NCI-H2227 treated with DMSO at 0.1 percent for 48 hours (cell line): ENCODE measurements at regions not wholly inside any gene's neighbourhood (a gene's known extent, or its start where the extent isn't known, plus 50 kb on each side); places are given as distances from the start of the nearest gene placed in this dataset.
"Not testable (repeated sequence)": the region's sequence is repeated elsewhere in the genome, so short reads cannot be mapped to it uniquely, and the experiment has no call there.

Experiments
- DNase-seq: peaks from one replicate; lab custom pipeline; 2025; lab: John Stamatoyannopoulos, UW

DNA sequence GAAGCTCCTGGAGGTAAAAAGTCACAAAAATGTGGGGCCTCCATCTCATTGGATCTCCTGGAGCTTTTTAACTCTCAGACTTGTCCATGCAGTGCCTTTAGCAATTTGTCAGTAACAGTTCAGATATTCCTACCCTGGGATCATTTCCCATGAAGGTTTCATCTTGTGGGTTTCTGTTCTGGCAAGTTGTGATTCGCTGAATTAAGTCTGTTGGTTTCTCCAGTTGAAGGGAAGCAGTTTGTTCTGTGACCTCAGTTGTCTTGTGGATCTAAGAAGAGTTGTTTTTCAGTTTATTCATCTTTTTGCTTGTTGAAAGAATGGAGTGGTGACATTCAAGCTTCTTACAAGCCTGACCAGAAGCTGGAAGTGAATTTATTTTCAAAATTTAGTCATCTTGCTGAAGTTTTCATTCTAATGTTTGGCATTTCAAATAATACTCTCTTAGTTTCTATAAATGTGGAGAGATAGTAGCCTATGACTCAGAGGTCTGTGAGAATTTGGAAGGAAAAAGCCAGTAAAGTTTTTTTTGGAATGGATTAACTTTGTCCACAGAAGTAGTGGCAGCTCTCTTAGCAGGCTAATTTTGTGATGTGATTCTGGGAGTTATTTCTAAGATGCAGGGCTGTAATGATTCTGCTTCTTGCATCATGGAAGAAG is 120.1 kb upstream of the CSNK1A1L start:
- no peak for DNase-seq

DNA sequence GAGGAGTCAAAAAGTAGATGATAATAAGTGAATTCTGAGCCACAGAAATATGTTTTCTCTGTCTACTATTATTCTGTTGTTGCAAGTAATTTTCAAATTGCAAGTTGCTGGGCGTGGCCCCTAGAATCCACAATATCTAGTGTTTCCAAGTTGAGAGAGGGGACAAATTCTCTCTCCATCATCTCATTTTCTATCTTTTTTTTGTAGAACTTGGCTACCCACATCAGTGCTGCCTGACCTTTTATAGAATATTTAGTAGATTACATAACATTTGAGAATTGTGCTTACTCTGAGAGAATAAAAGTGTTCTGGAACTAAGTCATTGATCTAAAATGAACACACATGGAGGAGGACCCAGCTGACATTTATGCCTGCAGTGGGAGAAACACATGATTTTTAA is 110.9 kb upstream of the CSNK1A1L start:
- no peak for DNase-seq

DNA sequence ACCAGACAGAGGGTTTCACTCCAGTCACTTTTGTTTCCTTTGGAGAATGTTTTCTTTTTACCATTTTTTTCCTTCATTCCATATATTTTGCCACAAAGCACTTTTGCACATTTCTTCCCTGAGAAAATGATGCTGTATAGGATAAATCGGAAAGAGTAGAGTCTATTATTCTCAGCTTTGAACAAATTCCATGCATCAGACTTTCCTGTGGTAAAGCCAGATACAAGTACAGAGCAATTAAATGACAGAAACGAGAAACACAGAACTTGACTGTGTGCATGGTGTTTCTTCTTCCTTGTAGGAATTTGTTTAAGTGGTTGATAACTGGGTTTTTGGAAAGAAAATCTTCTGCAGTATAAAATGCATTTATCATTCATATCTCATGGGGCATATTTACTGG is 107.4 kb upstream of the CSNK1A1L start:
- DNase-seq, result no peak

DNA sequence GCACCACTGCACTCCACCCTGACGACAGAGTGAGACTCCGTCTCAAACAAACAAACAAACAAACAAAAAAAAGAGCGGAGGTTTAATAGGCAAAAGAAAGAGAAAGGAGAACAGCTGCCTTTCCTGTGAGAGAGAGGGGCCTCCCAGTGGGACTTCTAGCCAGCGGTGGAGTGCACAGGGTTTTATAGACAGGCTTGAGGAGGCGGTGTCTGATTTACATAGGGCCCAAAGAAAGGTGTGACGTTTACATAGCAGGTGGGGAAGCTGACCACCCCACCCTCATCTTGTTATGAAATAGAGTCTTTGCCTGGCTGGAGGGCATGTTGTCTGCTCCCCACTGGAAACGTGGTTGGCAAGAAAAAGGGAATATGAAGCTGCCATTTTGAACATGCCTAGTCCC is 106.0 kb upstream of the CSNK1A1L start:
- DNase-seq, result no peak

DNA sequence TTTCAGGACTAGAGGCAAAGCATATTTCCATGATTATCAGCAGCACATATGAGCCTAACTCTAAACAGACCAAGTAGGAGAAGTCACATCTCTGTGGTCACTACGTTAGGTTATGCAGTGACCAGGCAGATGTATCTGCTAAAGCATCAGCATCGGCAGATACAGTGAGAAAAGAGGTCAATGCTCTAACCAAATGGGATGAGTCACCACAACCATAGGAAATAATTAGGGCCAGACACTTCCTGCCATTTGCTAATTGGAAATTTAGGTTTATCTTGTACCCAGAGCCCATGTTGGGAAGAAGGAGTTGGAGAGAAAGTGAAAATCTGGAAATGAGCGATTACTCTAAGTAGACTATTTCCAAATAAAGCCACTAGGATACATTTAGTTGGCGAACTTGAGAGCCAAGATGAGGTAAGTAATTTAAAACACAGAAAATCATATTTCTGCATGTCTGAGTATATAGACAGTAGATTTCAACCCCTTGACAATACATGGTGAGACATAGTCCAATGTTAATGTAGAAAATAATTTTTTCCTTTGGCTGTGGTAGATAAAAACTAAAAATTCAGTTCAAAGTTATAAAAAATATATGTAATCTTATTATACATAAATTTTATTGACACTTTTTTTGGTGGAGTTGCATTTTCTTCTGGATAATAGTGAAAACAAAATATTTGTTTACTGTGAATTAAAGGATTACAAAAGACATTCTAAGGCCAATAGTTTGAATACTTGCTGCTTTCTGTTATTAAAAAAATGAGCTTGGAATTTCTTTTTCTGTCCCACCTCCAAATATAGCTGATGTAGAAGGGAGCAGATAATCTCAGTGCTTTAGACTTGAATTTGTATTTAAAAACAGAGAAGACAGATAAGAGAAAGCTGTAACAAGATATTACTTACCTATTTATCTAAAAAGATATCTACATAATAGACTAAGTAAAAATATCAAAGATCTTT is 104.4 kb upstream of the CSNK1A1L start:
- no peak for DNase-seq

DNA sequence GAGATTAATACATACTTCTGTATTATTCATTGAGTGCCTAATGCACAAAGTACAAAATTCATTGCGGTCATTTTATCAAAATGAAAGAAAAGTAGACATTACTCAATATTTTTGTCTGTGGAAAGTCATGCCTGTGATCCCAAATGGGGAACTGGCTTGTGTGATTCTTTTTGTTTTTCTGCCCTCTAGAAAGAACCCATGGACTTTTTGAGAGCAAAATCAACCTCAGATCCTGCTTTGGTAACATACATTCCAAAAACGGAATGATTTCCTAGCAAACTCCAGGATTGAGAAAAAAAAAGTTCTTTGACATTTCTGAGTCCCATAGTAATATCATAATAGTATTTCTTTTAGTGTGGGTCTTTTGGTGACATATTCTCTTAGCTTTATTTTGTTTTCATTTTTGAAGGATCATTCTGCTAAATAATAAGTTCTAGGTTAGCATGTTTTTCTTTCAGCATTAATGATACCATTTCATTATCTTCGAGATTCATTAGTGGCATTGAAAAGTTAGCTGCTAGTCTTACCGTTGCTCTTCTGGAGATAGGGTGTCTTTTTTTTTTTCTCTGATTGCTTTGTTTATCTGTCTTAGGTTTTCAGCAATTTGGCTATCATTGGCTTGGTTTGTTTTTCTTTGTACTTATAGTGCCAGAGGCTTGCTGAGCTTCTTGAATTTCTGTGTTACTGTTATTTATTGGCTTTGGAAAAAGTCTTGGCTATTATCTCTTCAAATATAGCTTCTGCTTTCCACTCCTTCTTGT is 102.4 kb upstream of the CSNK1A1L start:
- DNase-seq, result no peak

DNA sequence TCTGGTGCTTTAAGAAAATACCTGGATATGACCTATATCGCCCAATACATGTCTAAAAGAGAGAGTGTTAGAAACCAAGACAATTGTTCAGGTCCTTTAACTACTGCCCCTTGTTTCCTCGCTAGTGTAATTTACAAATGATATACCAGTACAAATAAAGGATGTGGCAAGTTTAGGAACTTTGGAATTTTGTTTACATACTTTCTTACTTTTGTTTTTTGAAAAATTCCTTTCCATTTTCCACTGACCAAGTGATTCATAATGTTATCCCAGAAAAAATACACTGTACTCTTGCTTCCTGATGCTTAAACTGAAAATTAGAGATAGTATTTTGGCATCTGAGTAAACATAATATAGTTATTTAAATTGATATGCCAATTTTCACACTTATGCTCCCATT is 96.8 kb upstream of the CSNK1A1L start:
- no peak for DNase-seq

DNA sequence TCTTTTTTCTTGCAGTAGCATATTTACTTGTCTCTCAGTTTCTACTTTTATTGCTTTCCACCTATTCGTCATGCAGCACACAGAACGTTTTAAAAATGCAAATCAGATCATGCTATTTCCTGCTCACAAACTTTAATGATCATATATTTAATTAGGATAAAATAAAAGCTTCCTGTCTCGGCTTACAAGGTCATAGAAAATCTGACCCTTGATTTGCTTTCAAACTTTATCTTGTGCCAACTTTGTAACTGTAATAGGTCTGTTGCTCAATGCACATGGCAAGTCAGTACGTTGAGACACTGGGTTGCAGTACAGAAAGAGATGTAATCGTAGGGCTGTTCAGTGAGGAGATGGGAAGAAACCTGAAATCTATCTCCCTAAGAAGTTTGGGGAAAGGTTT is 95.6 kb upstream of the CSNK1A1L start:
- no peak for DNase-seq

DNA sequence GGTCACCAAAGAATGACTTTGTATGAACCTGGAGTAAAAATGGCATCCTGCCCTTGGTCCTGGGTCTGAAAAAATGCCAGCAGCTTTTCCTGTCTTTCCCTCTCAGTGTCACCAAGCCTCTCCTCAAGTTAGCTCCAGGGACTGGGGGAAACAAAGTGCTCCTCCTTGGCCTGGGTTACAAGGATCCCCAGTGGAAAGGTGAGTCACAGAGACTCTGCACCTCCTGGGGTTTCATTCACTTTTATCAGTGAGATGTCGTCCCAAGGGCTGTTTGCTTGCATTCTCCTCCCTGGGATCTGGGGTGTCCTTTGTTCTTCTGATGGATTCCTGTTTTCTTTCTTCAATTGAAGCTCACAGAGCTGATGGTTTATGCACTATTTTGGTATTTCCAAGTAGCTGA is 93.2 kb upstream of the CSNK1A1L start:
- DNase-seq, result no peak

DNA sequence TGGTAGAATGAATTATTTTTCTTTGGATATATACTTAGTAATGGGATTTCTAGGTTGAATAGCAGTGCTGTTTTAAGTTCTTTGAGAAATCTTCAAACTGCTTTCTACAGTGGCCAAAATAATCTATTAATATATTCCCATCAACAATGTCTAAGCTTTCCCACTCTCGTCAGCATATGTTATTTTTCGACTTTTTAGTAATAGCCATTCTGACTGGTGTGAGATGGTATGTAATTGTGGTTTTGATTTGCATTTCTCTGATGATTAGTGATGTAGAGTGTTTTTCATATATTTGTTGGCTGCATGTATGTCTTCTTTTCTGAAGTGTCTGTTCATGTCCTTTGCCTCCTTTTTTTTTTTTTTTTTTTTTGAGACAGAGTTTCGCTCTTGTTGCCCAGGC is 90.2 kb upstream of the CSNK1A1L start:
- no peak for DNase-seq

DNA sequence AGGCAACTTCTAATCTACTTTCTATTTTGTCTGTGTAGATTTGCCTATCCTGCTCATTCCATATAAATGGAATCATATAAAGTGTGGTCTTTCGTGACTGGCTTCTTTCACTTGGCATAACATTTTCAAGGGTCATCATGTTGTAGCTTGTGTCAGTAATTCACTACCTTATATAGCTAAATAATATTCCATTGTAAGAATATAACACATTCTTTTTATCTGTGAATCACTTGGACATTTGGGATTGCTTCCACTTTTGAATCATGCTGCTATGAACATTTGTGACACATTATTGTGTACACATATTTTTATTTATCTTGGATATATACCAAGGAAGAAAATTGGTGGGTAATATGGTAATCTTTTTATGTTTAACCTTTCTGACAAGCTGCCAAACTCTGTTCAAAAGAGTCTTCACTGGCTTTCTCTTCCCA is 89.0 kb upstream of the CSNK1A1L start:
- no peak for DNase-seq

DNA sequence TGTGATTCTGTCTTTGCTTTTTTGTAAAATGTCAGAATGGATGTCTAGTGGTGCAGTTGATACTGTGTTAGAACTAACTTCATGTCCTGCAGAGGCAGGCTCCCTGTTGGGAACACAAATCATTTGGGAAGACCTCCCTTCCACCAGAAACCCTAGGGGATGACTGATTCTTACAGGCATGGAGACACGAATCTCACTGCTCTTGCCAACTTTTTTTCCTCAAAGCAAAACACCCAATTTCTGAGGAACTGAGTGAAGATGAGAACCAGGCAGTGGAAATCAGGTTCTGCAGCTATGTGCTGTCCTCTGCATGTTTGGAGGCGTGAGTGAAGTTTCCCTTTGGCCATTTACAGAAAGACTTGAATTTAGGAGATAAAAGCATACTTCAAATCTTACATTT is 87.5 kb upstream of the CSNK1A1L start:
- no peak for DNase-seq

DNA sequence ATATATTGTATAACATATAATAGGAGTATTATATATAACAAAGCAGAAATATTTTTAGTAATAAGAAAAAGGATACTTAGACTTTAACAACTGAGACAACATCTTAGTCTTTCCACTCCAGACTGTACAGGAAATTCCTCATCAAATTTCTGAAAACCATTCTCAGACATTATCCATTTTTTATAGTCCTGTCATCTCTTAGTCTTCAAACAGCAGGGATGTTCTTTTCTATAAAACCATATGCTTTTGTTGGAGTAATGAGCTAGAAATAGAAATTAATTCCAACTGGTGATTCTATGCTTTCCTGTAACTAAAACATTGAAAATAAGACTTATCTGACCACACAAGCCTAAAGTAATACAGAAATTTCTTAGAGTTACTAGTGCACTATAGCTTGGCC is 82.2 kb upstream of the CSNK1A1L start:
- no peak for DNase-seq

DNA sequence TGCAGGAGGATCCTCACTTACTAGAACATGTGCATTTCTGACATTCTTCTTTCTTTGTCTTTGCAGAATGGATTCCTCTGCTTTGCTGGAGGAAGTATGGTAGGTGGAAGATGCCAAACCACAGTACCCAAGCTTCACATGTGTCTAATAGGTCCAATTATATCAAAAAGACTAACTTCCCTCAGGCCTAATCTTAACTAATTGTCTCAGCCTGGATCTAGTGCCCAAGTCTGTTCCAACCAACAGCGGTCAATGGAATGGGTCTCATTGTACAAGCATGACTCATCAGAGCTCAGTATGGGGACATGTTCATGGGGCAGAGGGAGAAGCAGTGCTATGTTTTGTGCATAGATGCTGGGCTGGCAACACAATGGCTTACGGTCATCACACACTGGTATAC is 81.6 kb upstream of the CSNK1A1L start:
- no peak for DNase-seq

DNA sequence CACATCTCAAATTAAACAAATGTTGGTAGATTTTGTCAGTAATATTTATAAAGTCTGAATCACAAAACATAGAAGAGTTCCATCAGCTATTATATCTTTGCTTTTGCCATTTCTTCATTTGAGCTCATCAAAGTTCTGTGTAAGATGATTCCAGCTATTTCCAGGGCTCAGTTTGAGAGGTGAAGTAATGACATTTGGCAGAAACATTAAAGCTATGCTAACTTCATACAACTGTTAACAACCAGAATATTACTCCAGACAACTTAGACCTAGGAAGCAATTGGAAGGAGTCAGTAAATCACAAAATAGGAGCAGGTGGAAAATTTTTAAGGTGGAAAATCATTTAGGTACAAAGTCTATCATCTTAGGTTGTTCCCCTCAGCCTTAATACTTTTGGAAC is 76.2 kb upstream of the CSNK1A1L start:
- DNase-seq, result no peak

DNA sequence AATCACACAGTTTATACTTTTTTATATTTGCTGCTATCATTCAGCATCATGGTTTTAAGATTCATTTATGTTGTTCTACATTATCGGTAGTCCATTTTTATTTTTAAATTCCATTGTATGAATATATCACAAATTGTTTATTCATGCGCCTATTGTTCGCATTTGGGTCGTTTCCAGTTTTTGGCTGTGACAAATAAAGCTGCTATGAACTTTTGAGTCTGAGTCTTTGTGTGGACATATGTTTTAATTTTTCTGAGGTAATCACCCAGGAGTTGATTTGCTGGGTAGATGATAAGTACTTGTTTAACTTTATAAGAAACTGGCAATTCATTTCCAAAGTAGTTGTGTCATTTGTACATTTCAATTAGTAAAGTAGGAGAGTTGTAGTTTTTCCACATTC is 74.2 kb upstream of the CSNK1A1L start:
- no peak for DNase-seq

DNA sequence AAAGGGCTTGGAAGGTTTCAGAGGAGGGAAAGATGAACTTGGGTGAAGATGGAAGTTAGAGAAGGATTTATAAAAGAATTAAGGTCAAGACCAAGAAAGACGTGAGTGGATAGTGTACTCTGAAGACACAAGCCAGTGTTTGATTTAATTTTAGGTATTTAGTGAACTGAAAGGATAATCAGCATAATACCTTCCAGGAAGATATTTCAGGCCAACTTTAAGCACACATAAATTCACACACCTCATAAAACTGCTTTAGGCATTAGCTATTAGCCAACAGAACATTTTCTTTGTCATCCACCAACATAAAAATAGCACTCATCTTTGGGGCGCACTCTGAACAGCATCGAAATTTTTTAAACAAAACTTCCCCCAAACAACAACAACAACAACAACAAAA is 71.7 kb upstream of the CSNK1A1L start:
- DNase-seq, result no peak

DNA sequence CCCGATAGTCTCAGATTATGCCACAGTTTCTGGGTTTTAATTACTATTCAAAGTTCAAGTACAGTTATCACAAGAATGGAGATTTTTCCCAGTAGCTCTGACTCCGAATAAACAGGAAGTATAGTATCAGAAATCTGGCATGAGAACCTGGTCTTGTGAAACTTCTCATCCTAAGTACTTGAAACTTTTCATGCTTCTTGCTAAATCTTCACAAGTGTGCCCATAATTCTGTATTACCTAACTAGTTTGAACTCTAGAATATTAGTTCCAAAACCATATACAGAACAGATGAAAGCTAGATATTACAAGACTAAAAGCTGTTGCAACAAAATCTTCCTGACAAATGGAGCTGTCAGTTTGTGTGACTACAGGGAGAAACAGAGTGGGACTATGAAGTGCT is 70.5 kb upstream of the CSNK1A1L start:
- no peak for DNase-seq

DNA sequence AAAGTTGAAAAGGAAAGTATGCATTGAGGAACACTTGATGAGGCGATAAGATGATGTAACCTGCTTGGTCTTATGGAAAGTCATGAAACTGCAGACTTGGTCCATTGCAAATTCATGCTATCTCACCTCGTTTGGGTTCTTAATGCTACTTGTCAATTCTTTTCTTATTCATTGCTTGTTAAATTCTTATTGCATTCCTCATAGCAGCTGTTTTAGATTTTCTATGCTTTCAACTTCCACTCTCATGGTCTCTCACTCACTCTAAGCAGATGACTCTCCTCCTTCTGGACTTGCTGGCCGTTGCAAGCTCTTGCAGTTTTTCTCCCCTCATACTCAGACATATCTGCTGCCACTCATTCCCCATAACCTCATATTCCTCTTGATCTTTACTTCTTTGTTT is 67.8 kb upstream of the CSNK1A1L start:
- no peak for DNase-seq

DNA sequence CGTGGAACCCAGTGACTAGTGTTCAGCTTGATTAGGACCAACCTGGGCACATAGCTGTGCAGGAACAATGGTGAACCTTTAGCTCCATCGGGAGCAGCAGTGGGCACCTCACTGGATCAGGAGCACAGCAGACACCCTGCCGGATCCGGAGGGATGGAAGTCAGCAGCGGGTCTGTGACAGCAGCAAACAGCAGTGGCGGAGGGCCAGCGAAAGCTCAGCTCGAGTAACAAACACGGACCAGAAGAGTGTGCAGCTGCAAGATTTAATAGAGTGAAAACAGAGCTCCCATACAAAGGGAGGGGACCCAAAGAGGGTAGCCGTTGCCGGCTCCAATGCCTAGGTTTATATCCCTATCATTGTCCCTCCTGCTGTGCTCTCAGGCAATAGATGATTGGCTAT is 66.8 kb upstream of the CSNK1A1L start:
- DNase-seq, result not testable (repeated sequence)

DNA sequence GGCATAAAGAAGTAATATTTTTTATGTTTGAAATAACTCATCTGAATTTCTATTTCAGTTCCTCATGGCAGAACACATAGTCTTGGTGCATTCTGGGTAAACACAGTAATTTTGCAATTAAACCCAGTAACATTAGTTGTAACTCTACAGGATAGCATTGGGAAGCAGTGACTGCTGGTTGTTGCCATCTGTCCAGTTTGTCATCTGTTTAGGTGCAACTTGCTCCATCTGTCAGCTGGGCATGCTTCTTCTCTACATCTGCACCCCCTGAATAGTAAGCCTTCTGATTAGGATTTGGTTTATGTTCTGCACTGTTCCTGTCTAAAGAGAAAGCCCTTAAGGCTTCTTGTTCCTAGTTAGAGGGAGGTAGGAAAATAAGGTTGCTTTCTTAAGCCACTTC is 63.5 kb upstream of the CSNK1A1L start:
- no peak for DNase-seq

DNA sequence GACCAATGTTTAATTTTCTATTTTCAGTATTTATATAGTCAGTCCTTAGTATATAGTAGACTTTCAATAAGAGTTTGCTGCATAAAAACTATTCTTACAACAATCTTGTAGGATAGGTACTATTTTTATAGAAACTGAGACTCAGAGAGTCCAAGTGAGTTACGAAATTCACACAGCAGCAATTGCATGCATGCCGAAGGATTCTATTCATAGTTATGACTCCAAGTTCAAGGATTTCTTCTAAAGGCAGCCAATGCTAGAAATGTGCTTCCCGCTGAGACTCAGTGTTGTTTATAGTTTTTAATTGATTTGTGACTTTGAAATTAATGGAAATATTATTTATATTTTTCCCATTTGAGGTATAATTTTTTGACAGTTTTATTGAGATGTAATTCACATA is 62.7 kb upstream of the CSNK1A1L start:
- no peak for DNase-seq

DNA sequence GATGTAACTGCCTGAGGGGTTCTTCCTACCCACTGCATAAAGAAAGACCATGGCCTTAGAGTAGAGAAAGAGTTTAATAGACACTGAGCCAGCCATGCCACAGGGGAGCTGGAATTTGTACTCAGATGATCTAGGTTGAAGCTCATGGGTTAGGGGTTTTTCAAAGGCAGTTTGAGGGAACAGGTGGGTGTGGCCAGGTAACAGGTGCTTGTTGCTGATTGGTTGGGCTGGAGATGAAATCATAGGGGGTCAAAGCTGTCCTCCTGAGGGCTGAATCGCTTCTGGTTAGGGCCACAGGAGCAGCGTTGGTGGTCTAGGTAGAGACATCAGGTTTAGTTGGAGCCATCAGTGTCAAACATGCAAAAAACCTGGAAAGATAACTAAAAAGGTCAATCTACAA is 59.2 kb upstream of the CSNK1A1L start:
- no peak for DNase-seq
